Prostate gland (tissue), 2 donors: ENCODE measurements at regions not wholly inside any gene's neighbourhood (a gene's known extent, or its start where the extent isn't known, plus 50 kb on each side); places are given as distances from the start of the nearest gene placed in this dataset.

ENCODE experiments used
- DNase-seq: peaks from one replicate; pipeline ENCODE4 v3.0.0-alpha.2; 2019; ENCODE audit warnings: low spot score
- H3K27ac ChIP-seq, 2 donors: fragments of 200-600 bp; sonication (generic); 2 replicates each; pipeline ENCODE4 v1.5.1; 2017 to 2019
- H3K27me3 ChIP-seq: fragments of 200-600 bp; sonication (generic); replicated peaks from 2 replicates; pipeline ENCODE4 v1.5.1; 2019; ENCODE audit not compliant: insufficient read depth
- H3K36me3 ChIP-seq, 2 donors: fragments of 200-600 bp; sonication (generic); 1 replicate in 1 of 2; 2 replicates in 1 of 2; pipeline versions ENCODE4 v1.5.1 to v1.8.1; 2017 to 2019
- H3K4me1 ChIP-seq: fragments of 200-600 bp; sonication (generic); replicated peaks from 2 replicates; pipeline ENCODE4 v1.5.1; 2019
- H3K4me3 ChIP-seq, 2 donors: fragments of 200-600 bp; sonication (generic); 2 replicates each; pipeline ENCODE4 v1.5.1; 2017 to 2019
- H3K9me3 ChIP-seq: fragments of 200-600 bp; sonication (generic); 2 replicates; pipeline ENCODE4 v1.5.1; 2017
- POLR2A ChIP-seq: fragments of 450-650 bp; IDR thresholded peaks from one replicate; pipeline ENCODE4 v1.6.1; 2016; ENCODE audit warnings: antibody characterized with exemption, mild to moderate bottlenecking
- POLR2AphosphoS5 ChIP-seq: sonication (generic); formaldehyde crosslinking; IDR thresholded peaks from one replicate; pipeline ENCODE4 v1.6.1; 2017; ENCODE audit warnings: antibody characterized with exemption
- WGBS: methylation state at CpG from one replicate; pipeline ENCODE4 v1.1.5; 2018; 5-methylcytosine and 5-hydroxymethylcytosine counted together
- intact Hi-C: fragments of 100-400 bp; cut with DNase I; formaldehyde crosslinking; loops from one replicate; pipeline ENCODE4 v1.14.2; 2022
- TF ChIP-seq, protein P1 (sequence below), 4 experiments: fragments of 200-600 bp in 2 of 4; fragments of 450-650 bp in 2 of 4; sonication (generic) in 2 of 4; IDR thresholded peaks; 1 replicate in 3 of 4; 2 replicates in 1 of 4; pipeline ENCODE4 v1.5.1; 2016 to 2019; ENCODE audit warnings: antibody characterized with exemption in 4 of 4, mild to moderate bottlenecking in 2 of 4, moderate library complexity in 2 of 4

DNA sequence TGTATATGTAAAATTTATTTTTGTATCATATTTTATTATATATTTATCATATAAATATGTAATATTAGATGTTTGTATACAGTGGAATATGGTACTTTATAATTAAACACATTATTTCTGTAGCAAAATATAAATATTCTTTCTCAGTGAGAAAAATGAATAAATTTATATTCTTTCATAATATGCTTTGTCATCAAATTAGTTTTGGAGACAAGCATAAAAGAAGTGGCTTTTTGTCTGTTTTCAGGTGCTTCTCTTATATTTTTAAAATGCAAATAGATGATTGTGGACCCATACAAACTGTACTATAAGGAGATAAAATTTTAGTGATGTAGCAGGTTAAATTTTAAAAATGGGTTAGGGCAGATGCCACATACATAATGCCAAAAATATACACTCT, 222.4 kb upstream of the CNTN5 start:
- H3K27ac ChIP-seq, result no peak overlapping the region
- no peaks in the 10 kb centered on the region for H3K27me3 ChIP-seq
- DNase-seq, result no peak
- TF ChIP-seq POLR2A (no peak), POLR2AphosphoS5 (no peak)
- TF ChIP-seq, protein P1, sequence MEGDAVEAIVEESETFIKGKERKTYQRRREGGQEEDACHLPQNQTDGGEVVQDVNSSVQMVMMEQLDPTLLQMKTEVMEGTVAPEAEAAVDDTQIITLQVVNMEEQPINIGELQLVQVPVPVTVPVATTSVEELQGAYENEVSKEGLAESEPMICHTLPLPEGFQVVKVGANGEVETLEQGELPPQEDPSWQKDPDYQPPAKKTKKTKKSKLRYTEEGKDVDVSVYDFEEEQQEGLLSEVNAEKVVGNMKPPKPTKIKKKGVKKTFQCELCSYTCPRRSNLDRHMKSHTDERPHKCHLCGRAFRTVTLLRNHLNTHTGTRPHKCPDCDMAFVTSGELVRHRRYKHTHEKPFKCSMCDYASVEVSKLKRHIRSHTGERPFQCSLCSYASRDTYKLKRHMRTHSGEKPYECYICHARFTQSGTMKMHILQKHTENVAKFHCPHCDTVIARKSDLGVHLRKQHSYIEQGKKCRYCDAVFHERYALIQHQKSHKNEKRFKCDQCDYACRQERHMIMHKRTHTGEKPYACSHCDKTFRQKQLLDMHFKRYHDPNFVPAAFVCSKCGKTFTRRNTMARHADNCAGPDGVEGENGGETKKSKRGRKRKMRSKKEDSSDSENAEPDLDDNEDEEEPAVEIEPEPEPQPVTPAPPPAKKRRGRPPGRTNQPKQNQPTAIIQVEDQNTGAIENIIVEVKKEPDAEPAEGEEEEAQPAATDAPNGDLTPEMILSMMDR (IDR thresholded peaks at IDR 0.05), result no peak
- no peaks in the 10 kb centered on the region for H3K9me3 ChIP-seq
- H3K4me3 ChIP-seq, result no peak overlapping the region
- H3K36me3 ChIP-seq, result no peaks in the 10 kb centered on the region
- intact Hi-C loops, result no loop called here
- H3K4me1 ChIP-seq, result no peaks in the 10 kb centered on the region

DNA sequence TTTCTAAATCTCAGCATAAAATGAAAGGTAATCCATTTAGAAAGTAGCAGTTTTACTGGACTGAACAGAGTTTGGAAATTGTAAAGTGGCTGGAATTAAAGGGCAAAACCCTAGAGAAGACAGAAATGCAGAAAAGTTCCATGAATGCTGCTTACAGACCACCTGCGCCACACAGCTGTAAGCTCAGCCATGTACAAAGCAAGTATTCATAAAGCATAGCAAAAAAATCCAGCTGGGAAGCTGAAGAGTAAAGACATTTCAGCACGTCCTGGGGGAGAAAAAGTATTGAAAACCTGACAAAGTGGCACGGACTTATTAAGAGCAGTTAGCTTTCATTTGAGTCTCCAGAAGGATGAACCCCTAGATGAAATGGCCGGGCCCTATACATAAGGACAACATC, 220.1 kb upstream of the CNTN5 start:
- H3K4me3 ChIP-seq, result no peak overlapping the region
- no peaks in the 10 kb centered on the region for H3K36me3 ChIP-seq
- no peak overlapping the region for H3K27ac ChIP-seq
- no peak for DNase-seq
- intact Hi-C loops, result no loop called here
- 81% methylated on average over 4 of the region's 4 CpGs for WGBS
- no peaks in the 10 kb centered on the region for H3K4me1 ChIP-seq
- TF ChIP-seq, protein P1 (IDR thresholded peaks at IDR 0.05), result no peak
- TF ChIP-seq POLR2A, result no peak
- no peak for TF ChIP-seq POLR2AphosphoS5
- H3K9me3 ChIP-seq, result no peaks in the 10 kb centered on the region
- H3K27me3 ChIP-seq, result no peaks in the 10 kb centered on the region

DNA sequence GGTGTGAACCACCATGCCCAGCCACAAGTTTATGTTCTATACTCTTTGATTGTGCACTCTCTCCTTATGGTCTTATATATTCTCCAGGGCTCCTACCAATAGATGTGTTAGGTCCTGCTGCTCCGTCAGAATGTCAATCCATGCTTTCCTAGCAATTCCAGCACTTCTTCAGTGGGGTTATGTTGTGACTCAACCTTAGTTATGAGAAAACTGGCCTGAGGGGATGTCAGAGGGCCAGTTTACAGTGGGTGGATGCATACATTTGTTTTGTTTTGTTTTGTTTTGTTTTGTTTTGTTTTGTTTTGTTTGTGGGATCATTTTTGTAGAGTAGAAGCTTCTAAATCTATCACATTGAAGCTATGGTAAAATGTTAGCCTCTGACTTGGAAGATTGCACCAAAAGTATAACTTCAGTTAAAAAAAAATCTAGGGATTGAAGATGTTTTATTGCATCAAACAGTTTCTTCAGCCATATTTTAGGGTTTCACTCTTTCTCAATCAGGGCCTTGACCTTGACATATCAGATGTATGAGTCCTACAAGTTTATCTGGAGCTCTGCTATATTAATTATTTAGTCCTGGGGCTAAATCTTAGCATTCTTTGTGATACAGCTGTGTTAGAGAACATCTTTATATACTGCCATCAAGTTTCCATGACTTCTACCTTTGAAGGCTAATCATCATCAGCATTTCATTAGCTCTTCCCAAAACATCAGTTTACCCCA, 191.6 kb upstream of the CNTN5 start:
- DNase-seq, result no peak
- H3K4me3 ChIP-seq, result no peak overlapping the region
- intact Hi-C loops, result no loop called here
- TF ChIP-seq POLR2A (no peak), POLR2AphosphoS5 (no peak)
- TF ChIP-seq, protein P1 (IDR thresholded peaks at IDR 0.05), result no peak
- H3K27ac ChIP-seq, result no peak overlapping the region
- H3K9me3 ChIP-seq, result no peaks in the 10 kb centered on the region
- no peaks in the 10 kb centered on the region for H3K4me1 ChIP-seq
- no peaks in the 10 kb centered on the region for H3K27me3 ChIP-seq
- WGBS, result 100% methylated on average over 1 of the region's 1 CpG
- H3K36me3 ChIP-seq, result no peaks in the 10 kb centered on the region

DNA sequence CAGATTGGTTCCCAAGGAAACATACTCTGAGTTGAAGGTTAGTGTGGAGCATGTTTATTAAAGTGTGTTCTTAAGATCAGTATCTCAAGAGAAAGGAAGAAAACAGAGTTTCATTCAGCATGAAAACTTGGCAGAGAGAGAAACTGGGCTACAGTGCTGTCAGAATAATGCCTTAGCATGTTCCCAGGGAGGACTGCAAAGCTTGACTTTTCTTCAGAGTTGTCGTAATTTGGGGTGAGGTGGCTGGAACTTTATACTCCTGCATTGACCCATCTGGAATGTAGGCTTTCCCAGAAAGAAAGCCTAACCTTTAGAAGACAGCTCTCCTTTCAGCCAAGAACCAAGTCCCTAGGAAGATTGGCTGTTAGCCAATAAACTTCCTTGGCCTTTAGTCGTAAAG, 190.8 kb upstream of the CNTN5 start:
- H3K4me3 ChIP-seq, result no peak overlapping the region
- no peak for DNase-seq
- TF ChIP-seq, protein P1 (IDR thresholded peaks at IDR 0.05), result no peak
- TF ChIP-seq POLR2A, result no peak
- TF ChIP-seq POLR2AphosphoS5, result no peak
- H3K36me3 ChIP-seq, result no peaks in the 10 kb centered on the region
- no peaks in the 10 kb centered on the region for H3K4me1 ChIP-seq
- WGBS, result 24% methylated on average over 2 of the region's 2 CpGs
- no peaks in the 10 kb centered on the region for H3K27me3 ChIP-seq
- H3K9me3 ChIP-seq, result no peaks in the 10 kb centered on the region
- intact Hi-C loops, result no loop called here
- H3K27ac ChIP-seq, result no peak overlapping the region

DNA sequence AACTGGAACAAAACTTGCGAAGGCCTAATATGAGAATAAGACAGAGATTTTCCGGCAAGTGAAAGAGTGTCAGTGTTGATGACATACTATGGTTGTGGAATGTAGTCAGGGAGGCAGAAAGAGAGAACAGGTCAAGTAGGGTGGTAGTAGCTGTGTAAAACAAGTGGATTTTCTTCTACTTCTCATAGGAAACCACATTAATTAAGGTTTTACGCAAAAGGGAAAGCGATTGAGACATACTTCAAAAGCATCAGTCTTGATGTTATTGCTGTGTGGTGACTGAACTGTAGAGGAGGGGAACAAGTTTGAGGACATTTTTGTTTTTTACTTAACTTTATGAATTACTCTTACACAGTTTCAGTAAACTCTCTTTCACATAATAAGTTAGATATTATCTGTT, 186.0 kb upstream of the CNTN5 start:
- 84% methylated on average over 4 of the region's 4 CpGs for WGBS
- Histone ChIP-seq H3K27ac (no peak overlapping the region), H3K4me3 (no peak overlapping the region), H3K9me3 (no peaks in the 10 kb centered on the region), H3K36me3 (no peaks in the 10 kb centered on the region), H3K27me3 (no peaks in the 10 kb centered on the region), H3K4me1 (no peaks in the 10 kb centered on the region)
- DNase-seq, result no peak
- intact Hi-C loops, result no loop called here
- no peak for TF ChIP-seq POLR2A
- TF ChIP-seq, protein P1 (IDR thresholded peaks at IDR 0.05), result no peak
- TF ChIP-seq POLR2AphosphoS5, result no peak
